GM21526 (cell line): ENCODE measurements at regions not wholly inside any gene's neighbourhood (a gene's known extent, or its start where the extent isn't known, plus 50 kb on each side); places are given as distances from the start of the nearest gene placed in this dataset.
"Not testable (repeated sequence)": the region's sequence is repeated elsewhere in the genome, so short reads cannot be mapped to it uniquely, and the experiment has no call there.

ENCODE experiments used
- ATAC-seq: cut with Tn5 transposase; IDR thresholded peaks from one replicate; pipeline ENCODE4 v1.9.1; 2021; ENCODE audit warnings: moderate library complexity; ENCODE audit not compliant: unreplicated experiment, low FRiP score

DNA sequence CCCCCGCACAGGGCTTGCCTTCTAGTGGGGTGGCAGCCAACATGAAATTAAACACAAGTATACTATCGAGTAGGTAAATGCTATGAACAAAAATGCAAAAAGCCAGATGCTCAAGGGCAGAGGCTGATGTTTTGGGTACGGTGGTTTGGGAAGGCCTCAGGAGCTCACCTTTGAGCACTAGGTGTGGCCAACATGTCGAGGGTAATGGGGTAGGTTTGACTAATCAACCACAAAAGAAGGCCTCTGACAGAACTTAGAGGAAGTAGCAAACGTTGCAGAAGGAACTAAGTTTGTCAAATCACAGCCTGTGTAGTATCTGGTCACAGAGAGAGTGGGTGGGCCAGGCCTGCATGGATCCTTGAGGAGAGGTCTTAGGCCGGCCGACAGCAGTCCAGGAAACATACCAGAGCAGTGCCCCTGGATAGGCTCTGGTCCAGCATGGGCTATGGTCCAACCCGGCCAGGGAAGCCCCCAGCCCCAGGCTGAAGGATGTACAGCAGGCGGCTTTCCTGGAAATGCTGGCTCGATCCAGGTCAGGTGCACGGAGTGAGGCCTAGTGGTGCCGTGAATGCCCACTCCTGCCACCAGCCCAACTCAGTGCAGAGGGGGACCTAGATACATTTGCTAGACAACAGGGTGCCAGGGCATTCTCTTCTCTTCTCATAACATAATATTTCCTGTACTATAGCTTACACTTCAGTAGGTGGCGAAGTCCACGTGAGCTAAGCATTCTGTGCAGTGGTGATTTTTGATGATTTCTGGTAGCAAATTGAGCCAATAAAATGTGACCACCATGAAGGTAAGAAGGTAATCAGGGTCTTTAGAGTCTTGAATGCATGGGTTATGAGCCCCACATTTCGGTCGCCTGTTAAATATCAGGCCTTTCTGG lies 56.3 kb upstream of the CD93 start:
- peak; percentile 79 for ATAC-seq

- no peak for ATAC-seq
Measured at GRCh38 chr20:23141450-23142161, 55.5 kb upstream of the CD93 start.

DNA sequence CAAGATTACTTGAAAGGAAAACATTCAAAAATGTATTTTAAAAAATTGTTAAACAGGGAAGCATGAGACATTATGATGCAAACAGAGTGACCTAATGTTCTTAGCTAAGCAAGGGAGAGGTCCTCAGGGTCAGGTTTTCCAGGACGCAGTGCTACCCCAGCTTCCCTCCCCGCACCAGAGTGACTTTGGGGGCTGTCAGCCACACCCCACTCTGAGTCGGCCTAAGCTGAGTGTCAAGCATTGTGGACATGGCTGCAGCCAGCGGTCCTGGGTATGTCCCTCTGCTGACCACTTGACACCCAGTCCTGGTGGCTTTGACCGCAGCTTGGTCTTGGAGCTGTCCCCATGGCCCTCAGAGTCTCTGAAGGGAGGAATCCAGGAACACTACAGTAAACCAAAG lies 54.9 kb upstream of the CD93 start:
- no peak for ATAC-seq

DNA sequence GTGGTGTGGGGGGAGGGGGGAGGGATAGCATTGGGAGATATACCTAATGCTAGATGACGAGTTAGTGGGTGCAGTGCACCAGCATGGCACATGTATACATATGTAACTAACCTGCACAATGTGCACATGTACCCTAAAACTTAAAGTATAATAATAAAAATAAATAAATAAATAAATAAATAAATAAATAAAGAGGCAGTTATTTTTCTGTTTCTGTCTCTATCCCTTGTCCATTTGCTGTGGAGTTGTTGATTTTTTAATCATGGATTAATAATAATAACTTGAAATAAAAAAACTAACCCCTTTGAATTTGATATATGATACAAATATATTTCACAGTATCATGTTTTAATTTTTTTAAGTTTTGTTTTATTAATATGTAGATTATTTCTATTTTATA lies 53.9 kb upstream of the CD93 start:
- ATAC-seq = not testable (repeated sequence)

DNA sequence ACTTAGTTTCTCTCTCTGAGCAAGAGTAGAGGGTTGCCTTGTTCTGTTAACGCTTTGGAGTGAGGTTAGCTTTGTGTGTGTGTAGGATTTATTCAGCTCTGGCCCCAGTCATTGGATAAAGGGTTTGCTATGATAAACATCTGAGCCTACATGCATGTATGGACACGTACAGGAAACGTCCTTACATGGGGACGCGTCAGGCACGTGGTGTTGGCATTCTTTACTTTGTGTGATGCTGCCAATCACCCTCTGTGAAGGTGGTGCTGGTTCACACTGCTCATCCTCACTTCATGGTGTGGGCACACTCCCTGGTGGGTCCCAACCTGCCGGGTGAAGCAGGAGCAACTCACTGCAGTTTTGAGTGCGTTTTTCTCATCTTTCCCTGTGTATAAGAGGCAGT lies 53.4 kb upstream of the CD93 start:
- no peak for ATAC-seq

DNA sequence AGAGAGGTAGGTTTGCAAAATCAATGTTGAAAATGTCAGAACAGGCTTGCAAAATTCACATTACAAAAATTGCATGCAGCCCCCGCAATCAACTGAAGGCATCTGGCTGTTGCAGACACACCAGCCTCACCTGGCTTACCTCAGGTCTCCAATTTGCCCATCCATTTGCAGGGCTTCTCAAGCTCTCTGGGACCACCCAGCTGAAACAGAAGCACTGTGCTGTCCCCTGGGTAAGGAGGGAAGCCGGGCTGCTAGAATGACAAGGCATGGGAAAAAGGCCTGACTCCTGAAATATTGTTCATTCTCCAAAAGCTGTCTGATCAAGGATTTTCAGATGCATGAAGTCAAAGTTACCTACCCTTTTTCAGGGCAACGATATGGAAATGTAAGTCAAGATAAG lies 52.6 kb upstream of the CD93 start:
- ATAC-seq = no peak

DNA sequence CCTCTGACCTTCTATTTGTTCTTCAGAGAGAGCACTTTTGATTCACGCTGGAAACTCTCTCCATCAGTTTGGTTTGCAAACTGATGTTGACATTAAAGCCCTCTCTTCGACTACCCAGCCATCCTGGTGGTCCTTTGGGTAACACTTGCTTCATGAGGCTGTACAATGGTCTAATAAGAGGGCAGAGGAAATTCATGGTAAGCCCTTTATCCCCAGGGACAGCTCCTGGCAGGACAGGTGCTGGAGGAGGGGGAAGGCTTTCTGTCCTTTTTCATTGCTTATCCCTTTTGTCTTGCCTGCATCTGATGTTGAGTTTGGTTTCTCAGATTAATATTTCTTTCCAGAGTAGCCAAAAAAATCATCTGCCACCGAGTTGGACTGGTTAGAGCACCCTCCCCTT lies 52.1 kb upstream of the CD93 start:
- no peak for ATAC-seq

DNA sequence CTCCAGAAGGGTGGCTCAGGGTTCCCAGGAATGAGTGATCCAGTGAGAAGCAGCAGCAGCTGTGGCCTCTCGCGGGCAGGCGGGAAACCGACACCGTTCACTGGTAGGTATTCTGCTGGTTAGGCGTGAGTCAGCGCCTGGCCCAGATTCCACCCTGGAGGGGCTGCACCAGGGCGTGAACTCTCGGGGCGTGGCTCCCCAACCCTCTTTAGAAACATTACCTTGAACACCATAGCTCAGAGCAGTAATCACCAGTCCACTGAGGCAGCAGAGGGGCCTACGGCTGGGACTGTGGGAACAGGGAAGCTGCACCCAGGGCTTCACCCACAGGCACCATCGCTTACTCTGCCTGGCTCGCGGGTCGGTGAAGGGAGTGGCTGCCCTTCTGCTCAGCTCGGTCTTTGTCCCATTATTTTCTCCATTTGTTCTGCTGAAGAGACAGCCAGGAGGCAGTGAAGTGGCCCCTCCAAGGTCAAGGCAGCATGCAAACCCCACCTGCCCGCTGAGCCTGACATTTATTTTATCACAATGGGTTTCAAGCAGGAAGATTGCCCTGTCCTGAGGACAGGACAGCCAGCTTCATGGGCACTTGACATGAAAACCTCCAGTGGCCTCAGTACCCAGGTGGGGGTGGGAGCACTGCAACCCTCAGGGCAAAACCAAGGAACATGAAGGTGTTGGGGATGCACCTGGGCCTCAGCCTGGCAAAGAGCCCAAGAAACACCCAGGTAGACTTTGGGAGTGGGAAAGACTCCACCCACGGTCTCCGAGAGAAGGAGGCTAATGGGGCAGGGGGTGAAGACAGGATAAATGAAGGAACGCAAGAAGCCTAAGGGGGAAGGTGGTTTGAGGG lies 51.0 kb upstream of the CD93 start:
- no peak for ATAC-seq

DNA sequence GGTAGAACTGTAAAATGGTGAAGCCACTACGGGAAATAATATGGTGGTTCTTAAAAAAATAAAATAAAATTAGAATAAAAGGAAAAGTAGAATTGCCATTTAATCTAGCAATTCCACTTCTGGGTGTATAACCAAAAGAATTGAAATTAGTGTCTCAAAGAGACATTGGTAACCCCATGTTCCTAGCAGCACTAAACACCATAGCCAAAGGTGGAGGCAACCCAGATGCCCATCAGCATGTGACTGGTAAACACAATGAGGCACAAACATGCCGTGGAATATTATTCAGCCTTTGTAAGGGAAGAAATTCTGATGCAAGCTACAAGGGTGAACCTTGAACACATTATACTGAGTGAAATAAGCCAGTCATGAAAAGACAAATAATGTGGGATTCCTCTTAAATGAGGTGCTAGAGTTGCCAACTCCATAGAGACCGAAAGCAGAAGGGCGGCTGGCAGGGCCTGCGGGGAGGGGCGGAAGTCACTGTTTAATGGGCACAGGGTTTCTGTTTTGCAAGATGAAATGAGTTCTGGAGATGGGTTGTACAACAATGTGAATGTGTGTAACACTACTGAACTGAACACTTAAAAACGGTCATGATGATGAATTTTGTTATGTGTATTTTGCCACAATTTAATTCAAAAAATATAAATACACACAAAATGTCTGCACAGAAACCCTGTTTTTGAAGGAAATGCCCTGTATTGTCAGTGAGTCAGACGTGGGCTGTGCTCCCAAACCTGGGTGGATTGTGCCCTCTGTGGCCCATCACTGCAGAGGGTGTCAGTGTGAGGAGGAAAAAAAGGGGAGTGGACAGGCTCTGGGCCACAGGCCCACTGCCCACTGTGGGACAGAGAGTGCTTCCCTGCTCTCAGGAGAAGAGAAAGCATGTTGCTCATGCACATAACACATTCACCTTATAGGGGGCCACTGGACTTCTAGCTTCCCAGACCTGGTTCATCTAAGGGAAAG lies 49.6 kb upstream of the CD93 start:
- no peak for ATAC-seq
